Middle frontal gyrus (tissue), 1 donor: ENCODE measurements at regions not wholly inside any gene's neighbourhood (a gene's known extent, or its start where the extent isn't known, plus 50 kb on each side); places are given as distances from the start of the nearest gene placed in this dataset.

Experiments
- DNase-seq: peaks from one replicate; pipeline ENCODE4 v3.0.0-alpha.2; 2015; ENCODE audit warnings: low spot score; ENCODE audit errors: extremely low spot score

GRCh38 chr20:40956542-40957264 is 71.9 kb upstream of the TOP1 start:
- no peak for DNase-seq

DNA sequence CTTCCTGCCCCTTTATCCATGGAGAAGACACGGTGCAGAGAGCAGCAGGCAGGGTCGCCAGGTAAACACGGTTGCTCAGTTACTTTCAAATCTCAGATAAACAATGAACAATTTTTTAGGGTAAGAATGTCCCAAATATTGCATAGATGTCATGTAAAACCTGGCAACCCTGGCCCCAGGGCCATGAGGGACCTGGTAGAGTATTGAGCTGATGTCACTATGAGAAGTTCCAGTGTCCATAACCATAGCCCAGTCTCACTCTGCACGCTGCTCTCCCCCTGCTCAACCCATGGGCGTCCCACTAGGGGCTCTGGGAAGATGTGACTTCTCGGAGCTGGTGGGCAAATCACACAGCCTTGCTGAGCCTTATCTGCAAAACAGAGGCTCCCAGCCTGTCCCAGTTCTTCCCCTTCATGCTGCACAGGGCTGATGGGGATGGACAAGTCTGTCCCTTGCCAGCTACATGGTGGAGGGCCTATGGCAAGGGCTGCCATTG is 71.3 kb upstream of the TOP1 start:
- no peak for DNase-seq

DNA sequence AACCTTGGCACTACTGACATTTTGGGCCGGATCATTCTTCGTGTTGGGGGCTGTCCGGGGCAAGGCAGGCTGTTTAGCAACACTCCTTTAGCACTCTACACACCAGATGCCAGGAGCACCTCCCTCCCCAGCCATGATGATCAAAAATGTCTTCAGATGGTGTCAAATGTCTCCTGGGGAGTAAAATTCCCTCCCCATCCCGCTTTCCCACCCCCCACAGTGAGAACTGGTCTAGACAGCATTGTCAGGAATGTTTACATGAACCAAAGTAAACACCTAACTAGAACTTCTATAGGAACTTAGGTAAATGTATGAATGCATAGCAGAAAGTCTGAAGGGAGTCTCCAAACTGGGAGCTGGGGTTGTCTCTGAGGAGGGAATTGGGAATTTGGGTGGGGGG is 70.0 kb upstream of the TOP1 start:
- no peak for DNase-seq

DNA sequence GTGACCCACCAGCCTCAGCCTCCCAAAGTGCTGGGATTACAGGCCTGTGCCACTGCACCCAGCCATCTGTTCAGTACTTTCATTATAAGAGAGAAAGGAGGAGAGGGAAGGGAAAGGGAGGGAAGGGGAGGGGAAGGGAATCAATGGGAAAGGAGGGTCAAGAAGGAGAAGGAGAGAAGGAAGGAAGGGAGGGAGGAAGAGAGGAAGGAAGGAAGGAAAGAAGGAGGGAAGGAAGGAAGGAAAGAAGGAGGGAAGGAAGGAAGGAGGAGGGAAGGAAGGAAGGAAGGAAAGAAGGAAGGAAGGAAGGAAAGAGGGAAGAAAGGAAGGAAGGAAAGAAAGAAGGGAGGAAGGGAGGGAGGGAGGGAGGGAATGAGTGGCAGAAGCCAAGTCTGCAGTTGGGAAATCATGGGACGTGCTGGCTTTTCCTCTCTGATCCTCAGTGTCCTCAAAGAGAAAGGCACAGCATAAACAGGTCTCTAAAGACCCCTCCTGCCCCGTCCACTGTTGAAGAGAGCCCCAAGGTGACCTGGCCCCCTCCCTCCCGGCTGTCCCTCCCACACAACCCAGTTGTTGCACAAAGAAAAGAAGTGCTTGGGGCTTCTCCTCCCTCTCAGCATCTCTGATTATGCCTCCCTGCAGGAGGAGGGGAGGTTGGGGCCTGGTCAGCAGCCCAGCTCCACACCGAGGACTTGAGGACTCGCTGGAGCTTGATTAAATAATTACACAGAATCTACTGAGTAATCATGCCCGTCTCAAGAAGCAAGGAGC is 69.1 kb upstream of the TOP1 start:
- no peak for DNase-seq

GRCh38 chr20:40960101-40960500 is 68.5 kb upstream of the TOP1 start:
- no peak for DNase-seq

DNA sequence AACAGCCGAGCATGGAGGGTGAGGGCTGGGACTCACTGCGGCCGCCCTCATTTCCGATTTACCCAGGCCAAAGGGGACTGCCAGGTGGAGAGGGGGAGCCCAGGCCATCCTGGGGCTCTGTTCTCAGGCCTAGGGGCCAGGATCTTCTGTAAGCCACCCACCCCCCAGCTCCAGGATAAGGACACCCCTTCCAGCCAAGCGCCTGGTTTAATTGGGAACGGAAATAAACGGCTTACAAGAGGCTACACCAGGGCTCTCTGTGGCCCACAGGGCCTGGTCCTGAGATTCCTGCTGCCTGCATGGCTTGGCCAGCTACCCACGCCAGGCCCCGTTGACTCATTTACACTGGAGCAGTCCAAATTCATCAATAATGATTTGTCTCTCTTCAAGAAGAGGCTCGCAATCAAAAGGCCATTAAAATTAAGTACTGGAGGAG is 68.1 kb upstream of the TOP1 start:
- DNase-seq = no peak

GRCh38 chr20:40961176-40961575 is 67.4 kb upstream of the TOP1 start:
- DNase-seq = no peak

GRCh38 chr20:40961686-40962640 is 66.7 kb upstream of the TOP1 start:
- no peak for DNase-seq

GRCh38 chr20:40962733-40963504 is 65.7 kb upstream of the TOP1 start:
- peak; percentile 57 for DNase-seq

DNA sequence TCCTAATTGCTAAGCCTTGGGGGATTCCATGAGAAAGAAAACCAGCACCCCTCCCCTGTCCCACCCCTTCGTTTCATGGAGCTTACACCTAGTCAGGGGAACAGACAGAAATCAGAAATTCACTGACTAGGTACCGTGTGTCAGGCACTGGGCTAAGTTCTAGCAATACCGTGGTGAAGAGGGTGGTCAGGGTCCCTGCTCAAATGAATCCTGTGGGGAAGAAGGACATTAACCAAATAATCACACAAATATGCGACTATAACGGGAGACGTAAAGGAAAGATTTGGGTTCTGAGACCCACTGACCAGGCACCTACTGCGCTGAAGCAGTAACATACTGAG is 65.1 kb upstream of the TOP1 start:
- no peak for DNase-seq

- DNase-seq = no peak
These were observed 63.0 kb upstream of the TOP1 start for GRCh38 chr20:40965671-40966070.

- DNase-seq = no peak
These were observed 62.5 kb upstream of the TOP1 start for GRCh38 chr20:40966103-40966502.

DNA sequence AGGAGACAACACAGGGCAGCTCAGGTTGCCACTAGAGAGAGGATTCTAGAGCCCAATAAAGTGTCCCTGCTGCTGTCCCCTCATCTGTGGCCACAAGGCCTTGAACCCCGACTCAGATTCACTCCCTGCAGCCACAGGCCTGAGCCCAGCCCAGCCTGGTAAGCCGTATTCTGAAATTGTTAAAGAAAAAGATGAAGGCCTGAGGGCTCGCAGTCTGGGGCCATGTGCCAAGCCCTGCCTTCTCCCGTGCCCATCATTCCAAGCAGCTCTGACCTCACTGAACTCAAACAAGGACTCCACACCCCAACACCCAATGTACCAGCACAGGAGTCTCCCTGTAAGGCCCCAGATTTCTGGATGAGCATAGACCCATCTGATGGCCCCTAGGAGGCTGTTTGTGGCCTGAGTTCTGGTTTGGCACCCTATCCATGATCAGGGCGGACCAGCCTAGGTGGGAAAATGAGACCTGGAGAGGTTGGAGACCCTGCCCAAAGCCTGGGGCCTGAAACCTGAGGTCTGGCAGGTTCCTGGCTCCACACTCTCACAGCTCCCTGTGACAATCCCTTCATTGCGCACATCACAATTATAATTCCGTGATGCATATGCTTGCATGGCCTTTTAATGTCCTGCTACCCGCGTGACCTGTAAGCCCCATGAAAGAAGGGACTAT is 62.0 kb upstream of the TOP1 start:
- DNase-seq = no peak

DNA sequence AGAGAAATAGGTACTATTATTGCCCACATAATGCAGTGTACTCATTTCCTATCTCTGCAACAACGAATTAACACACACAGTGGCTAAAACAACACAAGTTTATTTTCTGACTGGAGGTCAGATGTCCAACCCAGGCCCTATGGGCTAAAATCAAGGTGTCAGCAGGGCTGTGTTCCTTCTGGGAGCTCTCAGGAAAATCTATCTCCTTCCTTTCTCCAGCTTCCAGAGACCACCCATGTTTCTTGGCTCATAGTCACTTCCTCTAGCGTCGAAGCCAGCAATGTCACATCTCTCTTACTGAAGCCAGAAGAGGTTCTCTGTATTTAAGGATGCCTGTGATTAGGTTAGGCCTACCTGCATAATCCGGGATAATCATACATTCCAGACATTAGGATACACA is 60.9 kb upstream of the TOP1 start:
- DNase-seq = no peak

GRCh38 chr20:40968816-40969562 is 59.6 kb upstream of the TOP1 start:
- DNase-seq = peak; percentile 64

- DNase-seq = no peak
These were observed 58.4 kb upstream of the TOP1 start for GRCh38 chr20:40970218-40970617.

DNA sequence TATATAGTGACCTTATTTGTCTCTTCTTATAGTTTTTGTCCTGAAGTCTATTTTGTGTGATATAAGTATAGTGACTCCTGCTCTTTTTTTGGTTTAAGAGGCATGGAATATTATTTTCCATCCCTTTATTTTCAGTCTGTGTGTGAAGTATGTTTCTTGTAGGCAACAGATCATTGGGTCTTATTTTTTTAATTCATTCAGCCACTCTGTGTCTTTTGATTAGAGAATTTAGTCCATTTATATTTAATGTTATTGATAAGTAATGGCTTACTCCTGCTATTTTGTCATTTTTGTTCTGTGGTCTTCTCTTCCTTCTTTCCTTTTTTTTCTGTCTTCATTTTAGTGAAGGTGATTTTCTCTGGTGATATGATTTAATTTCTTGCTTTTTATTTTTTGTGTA is 51.4 kb upstream of the TOP1 start:
- DNase-seq = no peak

GRCh38 chr20:40978761-40979160 is 49.9 kb upstream of the TOP1 start:
- no peak for DNase-seq
